ENCODE measurements at regions not wholly inside any gene's neighbourhood (a gene's known extent, or its start where the extent isn't known, plus 50 kb on each side); places are given as distances from the start of the nearest gene placed in this dataset.

DNA sequence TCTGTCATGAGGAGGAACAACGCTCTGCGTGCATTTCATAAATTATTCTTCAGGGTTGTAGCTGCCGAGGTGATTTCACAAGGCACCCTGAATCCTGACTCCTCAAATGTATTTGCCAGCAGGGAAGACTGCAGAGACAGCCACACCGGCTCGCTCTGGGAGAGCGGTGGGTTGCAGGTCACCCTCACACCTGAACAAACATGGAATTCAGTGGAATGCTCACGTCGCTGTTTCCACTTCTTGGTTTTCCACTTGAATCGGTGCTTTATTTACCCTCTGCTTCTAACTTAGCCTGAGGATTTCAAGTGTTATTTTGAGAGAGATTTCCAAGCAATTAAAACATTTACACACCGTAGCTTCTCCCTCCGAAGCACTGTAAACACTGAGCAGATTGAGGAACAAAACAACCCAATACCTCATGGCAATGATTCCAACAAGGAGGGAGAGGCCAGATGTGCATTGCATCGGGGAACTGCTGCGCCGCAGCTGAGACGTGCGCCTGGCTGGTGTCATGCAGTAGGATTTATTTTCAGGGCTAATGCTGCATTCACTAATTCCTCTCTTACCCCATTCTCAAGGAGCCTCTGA is 59.5 kb upstream of the GGTLC1 start:
- TF ChIP-seq, protein P1, sequence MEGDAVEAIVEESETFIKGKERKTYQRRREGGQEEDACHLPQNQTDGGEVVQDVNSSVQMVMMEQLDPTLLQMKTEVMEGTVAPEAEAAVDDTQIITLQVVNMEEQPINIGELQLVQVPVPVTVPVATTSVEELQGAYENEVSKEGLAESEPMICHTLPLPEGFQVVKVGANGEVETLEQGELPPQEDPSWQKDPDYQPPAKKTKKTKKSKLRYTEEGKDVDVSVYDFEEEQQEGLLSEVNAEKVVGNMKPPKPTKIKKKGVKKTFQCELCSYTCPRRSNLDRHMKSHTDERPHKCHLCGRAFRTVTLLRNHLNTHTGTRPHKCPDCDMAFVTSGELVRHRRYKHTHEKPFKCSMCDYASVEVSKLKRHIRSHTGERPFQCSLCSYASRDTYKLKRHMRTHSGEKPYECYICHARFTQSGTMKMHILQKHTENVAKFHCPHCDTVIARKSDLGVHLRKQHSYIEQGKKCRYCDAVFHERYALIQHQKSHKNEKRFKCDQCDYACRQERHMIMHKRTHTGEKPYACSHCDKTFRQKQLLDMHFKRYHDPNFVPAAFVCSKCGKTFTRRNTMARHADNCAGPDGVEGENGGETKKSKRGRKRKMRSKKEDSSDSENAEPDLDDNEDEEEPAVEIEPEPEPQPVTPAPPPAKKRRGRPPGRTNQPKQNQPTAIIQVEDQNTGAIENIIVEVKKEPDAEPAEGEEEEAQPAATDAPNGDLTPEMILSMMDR (IDR thresholded peaks at IDR 0.05; ENCODE audit: borderline replicate concordance, control extremely low read depth, extremely low read depth, insufficient read depth, missing control alignments): no peak
- in situ Hi-C loops (cut with MboI; ENCODE audit: low sequenced_read_pairs, unreplicated experiment): no loop called here
- DNase-seq (ENCODE audit: low spot score): no peak

DNA sequence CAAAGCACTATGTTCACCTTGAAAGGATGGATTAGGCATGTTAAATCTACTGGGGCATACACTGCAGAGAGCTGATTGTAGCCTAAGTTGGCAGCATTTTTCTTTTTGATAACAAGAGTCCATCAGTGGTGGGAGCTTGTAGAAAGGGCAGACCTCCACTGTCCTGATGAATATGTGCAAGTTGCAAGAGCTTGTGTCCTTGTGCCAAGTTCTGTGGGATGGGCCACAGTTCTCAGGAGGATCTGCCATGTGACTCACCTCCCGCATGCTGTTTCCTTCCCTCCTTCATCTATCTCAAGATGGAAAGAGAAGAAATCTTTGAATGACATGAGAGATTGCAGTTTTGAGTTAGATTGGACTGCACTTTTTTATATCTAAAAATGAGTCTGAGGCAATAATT is 58.3 kb upstream of the GGTLC1 start:
- no peak for DNase-seq (ENCODE audit: low spot score)
- in situ Hi-C loops (cut with MboI; ENCODE audit: low sequenced_read_pairs, unreplicated experiment): no loop called here
- TF ChIP-seq, protein P1 (IDR thresholded peaks at IDR 0.05; ENCODE audit: borderline replicate concordance, control extremely low read depth, extremely low read depth, insufficient read depth, missing control alignments): no peak

DNA sequence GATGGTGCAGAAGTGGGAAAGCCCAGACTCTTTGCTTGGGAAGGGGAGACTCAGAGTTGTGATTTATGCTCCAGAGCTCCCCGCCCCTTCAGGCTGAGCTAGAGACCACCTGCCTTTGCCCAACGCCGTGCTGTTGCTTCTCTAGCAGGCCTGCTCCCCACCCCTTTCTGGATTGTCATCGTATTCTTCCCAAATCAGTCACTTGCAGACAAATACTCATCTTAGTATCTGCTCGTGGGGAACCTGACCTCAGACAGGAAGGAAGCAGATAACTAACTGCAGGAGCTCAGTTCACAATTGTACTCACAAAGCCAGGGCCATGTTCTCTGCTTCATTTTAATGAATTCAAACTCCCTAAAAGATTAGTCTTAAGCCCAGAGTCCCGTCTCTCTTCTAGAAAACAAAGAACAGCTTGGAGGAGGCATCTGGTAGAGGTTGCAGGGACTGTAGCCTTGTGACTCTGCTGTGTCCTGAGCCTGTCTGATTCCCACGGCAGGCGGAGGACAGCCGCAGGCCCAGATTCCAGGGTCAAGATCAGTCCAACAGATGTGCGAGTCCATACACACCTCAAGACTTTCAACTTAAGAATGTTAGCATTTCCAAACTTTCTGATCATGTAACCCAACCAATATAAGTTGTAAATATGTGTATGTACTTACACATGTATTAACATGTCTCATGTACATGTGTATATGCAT is 57.2 kb upstream of the GGTLC1 start:
- TF ChIP-seq, protein P1 (IDR thresholded peaks at IDR 0.05; ENCODE audit: borderline replicate concordance, control extremely low read depth, extremely low read depth, insufficient read depth, missing control alignments): no peak
- no peak for DNase-seq (ENCODE audit: low spot score)
- in situ Hi-C loops (cut with MboI; ENCODE audit: low sequenced_read_pairs, unreplicated experiment): no loop called here

DNA sequence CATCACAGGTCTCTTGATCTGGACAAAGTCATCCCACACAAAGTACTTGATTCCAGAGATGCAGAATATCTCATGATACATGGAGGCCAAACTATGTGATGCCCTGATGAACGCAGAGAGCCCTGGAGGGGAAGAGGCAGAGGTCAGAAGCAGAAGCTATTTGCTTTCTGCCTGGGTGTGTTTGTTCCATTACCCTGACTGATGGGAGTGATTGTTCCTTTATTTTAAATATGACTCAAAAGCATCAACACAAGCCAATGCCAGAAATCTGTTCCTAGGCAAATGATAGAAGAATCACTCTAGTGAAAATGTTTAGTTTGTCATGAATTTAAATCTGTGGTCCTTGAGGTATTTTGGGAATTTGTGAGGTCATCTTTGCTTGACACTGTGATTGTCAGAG is 54.7 kb upstream of the GGTLC1 start:
- in situ Hi-C loops (cut with MboI; ENCODE audit: low sequenced_read_pairs, unreplicated experiment): no loop called here
- TF ChIP-seq, protein P1 (IDR thresholded peaks at IDR 0.05; ENCODE audit: borderline replicate concordance, control extremely low read depth, extremely low read depth, insufficient read depth, missing control alignments): no peak
- DNase-seq (ENCODE audit: low spot score): no peak

DNA sequence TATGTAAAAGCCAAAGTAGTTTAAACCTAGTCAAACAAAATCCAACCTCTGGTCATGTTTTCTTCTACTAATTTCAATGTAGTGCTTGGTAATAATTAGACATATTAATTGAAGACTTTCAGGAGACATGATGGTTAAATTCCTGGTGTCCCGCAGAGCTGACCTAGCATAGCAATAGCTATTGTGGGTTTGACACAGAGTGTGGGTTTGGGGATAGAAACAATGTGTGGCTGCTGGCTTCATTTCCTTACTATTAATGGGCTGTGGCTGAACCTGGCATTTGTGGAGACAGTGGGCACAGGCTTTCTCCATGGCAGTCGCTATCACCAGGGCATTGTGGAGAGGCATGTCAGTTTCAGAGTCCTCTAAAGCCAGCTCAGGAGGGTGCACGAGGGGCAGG is 54.1 kb upstream of the GGTLC1 start:
- in situ Hi-C loops (cut with MboI; ENCODE audit: low sequenced_read_pairs, unreplicated experiment): no loop called here
- TF ChIP-seq, protein P1 (IDR thresholded peaks at IDR 0.05; ENCODE audit: borderline replicate concordance, control extremely low read depth, extremely low read depth, insufficient read depth, missing control alignments): no peak
- no peak for DNase-seq (ENCODE audit: low spot score)

DNA sequence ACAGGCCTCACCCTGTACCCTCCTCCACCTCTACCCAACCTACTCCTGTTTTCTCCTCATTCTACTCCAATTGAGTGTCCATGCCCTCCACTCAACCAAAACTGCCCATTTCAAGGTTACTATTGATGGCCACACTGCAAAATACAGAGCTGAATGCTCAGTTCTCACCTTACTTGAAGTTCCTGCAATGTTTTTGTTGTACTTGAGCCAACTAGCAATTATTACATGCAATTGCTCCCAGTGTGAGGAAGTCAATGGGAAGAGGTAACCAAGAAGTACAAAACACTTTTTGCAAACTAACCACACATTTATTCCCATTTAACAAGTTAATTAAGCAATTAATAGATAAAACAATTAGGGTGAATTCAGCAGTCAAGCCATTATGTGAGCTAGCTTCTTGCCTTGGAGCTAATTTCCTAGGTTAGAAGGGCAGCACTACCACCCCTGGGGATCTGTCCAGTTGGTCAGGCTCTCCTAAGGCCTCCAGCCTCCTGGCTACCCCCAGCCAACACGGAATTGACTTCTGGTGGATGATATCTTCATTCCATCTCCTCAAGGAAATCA is 52.4 kb upstream of the GGTLC1 start:
- in situ Hi-C loops (cut with MboI; ENCODE audit: low sequenced_read_pairs, unreplicated experiment): no loop called here

More for the DNA sequence above, 52.4 kb upstream of the GGTLC1 start:
- TF ChIP-seq, protein P1 (IDR thresholded peaks at IDR 0.05; ENCODE audit: borderline replicate concordance, control extremely low read depth, extremely low read depth, insufficient read depth, missing control alignments): no peak
- DNase-seq (ENCODE audit: low spot score): no peak

Measured in GM13976 (cell line).